Neural progenitor cell (in vitro differentiated cells): ENCODE measurements at regions not wholly inside any gene's neighbourhood (a gene's known extent, or its start where the extent isn't known, plus 50 kb on each side); places are given as distances from the start of the nearest gene placed in this dataset.
"Not testable (repeated sequence)": the region's sequence is repeated elsewhere in the genome, so short reads cannot be mapped to it uniquely, and the experiment has no call there.

ENCODE experiments used
- DNase-seq: peaks from one replicate; pipeline ENCODE4 v3.0.0-alpha.2; 2016; ENCODE audit warnings: low spot score
- H2AFZ ChIP-seq: fragments of 200-600 bp; sonication (generic); replicated peaks from 2 replicates; pipeline ENCODE4 v1.6.1; 2016; ENCODE audit warnings: antibody characterized with exemption
- H3F3A ChIP-seq: fragments of 200-600 bp; sonication (generic); 2 replicates; pipeline ENCODE4 v1.6.1; 2016; ENCODE audit warnings: antibody characterized with exemption, low read depth
- H3K27ac ChIP-seq: fragments of 200-600 bp; sonication (generic); 2 replicates; pipeline ENCODE4 v1.5.1; 2016; ENCODE audit warnings: mild to moderate bottlenecking
- H3K27me3 ChIP-seq: fragments of 200-600 bp; sonication (generic); 2 replicates; pipeline ENCODE4 v1.6.1; 2016; ENCODE audit warnings: mild to moderate bottlenecking, moderate library complexity
- H3K36me3 ChIP-seq: fragments of 200-600 bp; sonication (generic); 2 replicates; pipeline ENCODE4 v1.5.1; 2016
- H3K4me1 ChIP-seq: fragments of 200-600 bp; sonication (generic); 2 replicates; pipeline ENCODE4 v1.6.1; 2016; ENCODE audit warnings: mixed run types
- H3K4me2 ChIP-seq: fragments of 200-600 bp; sonication (generic); 2 replicates; pipeline ENCODE4 v1.6.1; 2016
- H3K4me3 ChIP-seq: fragments of 200-600 bp; sonication (generic); 2 replicates; pipeline ENCODE4 v1.5.1; 2016
- H3K79me2 ChIP-seq: fragments of 200-600 bp; sonication (generic); 2 replicates; pipeline ENCODE4 v1.6.1; 2016; ENCODE audit warnings: low read depth
- H3K9ac ChIP-seq: fragments of 200-600 bp; sonication (generic); 2 replicates; pipeline ENCODE4 v1.6.1; 2016
- H3K9me3 ChIP-seq: fragments of 200-600 bp; sonication (generic); 2 replicates; pipeline ENCODE4 v1.5.1; 2016; ENCODE audit warnings: low read depth
- H4K20me1 ChIP-seq: fragments of 200-600 bp; sonication (generic); 2 replicates; pipeline ENCODE4 v1.6.1; 2016; ENCODE audit warnings: low read depth
- H3K27ac Mint-ChIP-seq: 3 replicates; pipeline ENCODE4 v1.8.0; 2021; ENCODE audit warnings: mixed read lengths
- H3K27me3 Mint-ChIP-seq: 2 replicates; pipeline ENCODE4 v1.8.0; 2022; ENCODE audit warnings: low read depth, mild to moderate bottlenecking, inconsistent platforms, moderate library complexity, mixed read lengths; ENCODE audit not compliant: insufficient read depth
- H3K36me3 Mint-ChIP-seq: 3 replicates; pipeline ENCODE4 v1.8.0; 2021; ENCODE audit warnings: mixed read lengths
- H3K4me1 Mint-ChIP-seq: 3 replicates; pipeline ENCODE4 v1.8.0; 2021; ENCODE audit warnings: mixed read lengths
- H3K4me3 Mint-ChIP-seq: 3 replicates; pipeline ENCODE4 v1.8.0; 2021; ENCODE audit warnings: mild to moderate bottlenecking, moderate library complexity, mixed read lengths
- H3K9me3 Mint-ChIP-seq: 3 replicates; pipeline ENCODE4 v1.8.0; 2020; ENCODE audit warnings: mixed read lengths
- EZH2 ChIP-seq: fragments of 200-600 bp; sonication (generic); IDR thresholded peaks from 2 replicates; pipeline ENCODE4 v1.6.1; 2017; ENCODE audit warnings: antibody characterized with exemption, mild to moderate bottlenecking, moderate library complexity
- EZH2phosphoT487 ChIP-seq: fragments of 200-600 bp; sonication (generic); IDR thresholded peaks from 2 replicates; pipeline ENCODE4 v1.6.1; 2017; ENCODE audit warnings: antibody characterized with exemption
- TF ChIP-seq, protein P1 (sequence below): fragments of 200-600 bp; sonication (generic); IDR thresholded peaks from 2 replicates; pipeline ENCODE4 v1.5.1; 2017; ENCODE audit warnings: antibody characterized with exemption, mild to moderate bottlenecking

DNA sequence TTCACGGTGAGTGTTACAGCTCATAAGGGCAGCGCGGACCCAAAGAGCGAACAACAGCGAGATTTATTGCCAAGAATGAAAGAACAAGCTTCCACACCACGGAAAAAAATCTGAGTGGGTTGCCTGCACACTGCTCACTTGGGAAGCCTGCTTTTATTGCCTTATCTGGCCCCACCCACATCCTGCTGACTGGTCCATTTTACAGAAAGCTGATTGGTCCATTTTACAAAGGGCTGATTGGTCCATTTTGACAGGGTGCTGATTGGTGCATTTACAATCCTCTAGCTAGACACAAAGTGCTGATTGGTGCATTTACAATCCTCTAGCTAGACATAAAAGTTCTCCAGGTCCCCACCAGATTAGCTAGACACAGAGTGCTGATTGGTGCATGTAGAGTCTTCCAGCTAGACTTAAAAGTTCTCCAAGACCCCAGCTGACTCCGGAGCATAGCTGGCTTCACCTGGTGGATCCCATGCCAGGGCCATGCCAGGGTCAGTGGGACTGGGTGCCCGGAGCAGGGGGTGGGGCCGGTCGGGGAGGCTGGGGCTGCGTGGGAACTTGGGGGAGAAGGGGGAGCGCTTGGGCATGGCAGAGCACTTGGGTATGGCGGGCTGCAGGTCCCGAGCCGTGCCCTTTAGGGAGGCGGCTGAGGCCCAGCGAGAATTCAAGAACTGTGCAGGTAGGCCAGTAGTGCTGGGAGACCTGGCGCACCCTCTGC lies 75.4 kb upstream of the ATP1A1 start:
- no peaks in the 10 kb centered on the region for H3K36me3 Mint-ChIP-seq
- no peak overlapping the region for H3K4me3 ChIP-seq
- H3K4me1 ChIP-seq: no peaks in the 10 kb centered on the region
- no peaks in the 10 kb centered on the region for H3K36me3 ChIP-seq
- no peaks in the 10 kb centered on the region for H3K27me3 Mint-ChIP-seq
- no peaks in the 10 kb centered on the region for H3K4me1 Mint-ChIP-seq
- peaks cover 9% of the 10 kb centered on the region for H3K9me3 Mint-ChIP-seq
- H3K27ac ChIP-seq: no peak overlapping the region
- no peak for DNase-seq
- no peak overlapping the region for H2AFZ ChIP-seq
- no peaks in the 10 kb centered on the region for H3F3A ChIP-seq
- no peaks in the 10 kb centered on the region for H4K20me1 ChIP-seq
- no peaks in the 10 kb centered on the region for H3K79me2 ChIP-seq
- TF ChIP-seq EZH2: no peak
- TF ChIP-seq, protein P1, sequence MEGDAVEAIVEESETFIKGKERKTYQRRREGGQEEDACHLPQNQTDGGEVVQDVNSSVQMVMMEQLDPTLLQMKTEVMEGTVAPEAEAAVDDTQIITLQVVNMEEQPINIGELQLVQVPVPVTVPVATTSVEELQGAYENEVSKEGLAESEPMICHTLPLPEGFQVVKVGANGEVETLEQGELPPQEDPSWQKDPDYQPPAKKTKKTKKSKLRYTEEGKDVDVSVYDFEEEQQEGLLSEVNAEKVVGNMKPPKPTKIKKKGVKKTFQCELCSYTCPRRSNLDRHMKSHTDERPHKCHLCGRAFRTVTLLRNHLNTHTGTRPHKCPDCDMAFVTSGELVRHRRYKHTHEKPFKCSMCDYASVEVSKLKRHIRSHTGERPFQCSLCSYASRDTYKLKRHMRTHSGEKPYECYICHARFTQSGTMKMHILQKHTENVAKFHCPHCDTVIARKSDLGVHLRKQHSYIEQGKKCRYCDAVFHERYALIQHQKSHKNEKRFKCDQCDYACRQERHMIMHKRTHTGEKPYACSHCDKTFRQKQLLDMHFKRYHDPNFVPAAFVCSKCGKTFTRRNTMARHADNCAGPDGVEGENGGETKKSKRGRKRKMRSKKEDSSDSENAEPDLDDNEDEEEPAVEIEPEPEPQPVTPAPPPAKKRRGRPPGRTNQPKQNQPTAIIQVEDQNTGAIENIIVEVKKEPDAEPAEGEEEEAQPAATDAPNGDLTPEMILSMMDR: no peak
- TF ChIP-seq EZH2phosphoT487: no peak
- H3K4me2 ChIP-seq: no peak overlapping the region
- no peaks in the 10 kb centered on the region for H3K27me3 ChIP-seq
- H3K4me3 Mint-ChIP-seq: no peak overlapping the region
- no peaks in the 10 kb centered on the region for H3K9me3 ChIP-seq
- H3K27ac Mint-ChIP-seq: no peak overlapping the region
- no peak overlapping the region for H3K9ac ChIP-seq

DNA sequence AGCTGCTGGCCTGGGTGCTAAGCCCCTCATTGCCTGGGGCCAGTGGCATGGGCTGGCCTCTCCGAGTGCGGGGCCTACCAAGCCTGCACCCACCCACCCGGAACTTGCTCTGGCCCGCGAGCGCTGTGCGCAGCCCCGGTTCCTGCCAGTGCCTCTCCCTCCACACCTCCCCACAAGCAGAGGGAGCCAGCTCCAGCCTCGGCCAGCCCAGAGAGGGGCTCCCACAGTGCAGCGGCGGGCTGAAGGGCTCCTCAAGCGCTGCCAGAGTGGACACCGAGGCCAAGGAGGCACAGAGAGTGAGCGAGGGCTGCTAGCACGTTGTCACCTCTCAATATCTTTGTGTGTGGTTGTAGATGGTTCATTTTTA lies 74.8 kb upstream of the ATP1A1 start:
- not testable (repeated sequence) for H3K4me3 ChIP-seq, H3K4me1 Mint-ChIP-seq, H3K27ac Mint-ChIP-seq, DNase-seq, H3K36me3 Mint-ChIP-seq, H3K36me3 ChIP-seq, H3K27ac ChIP-seq, H3K4me3 Mint-ChIP-seq, H2AFZ ChIP-seq, H3K79me2 ChIP-seq, H3K4me2 ChIP-seq, H3K27me3 ChIP-seq, H3K27me3 Mint-ChIP-seq, H3K9me3 Mint-ChIP-seq, H3K9me3 ChIP-seq, H4K20me1 ChIP-seq, H3K4me1 ChIP-seq, H3K9ac ChIP-seq, H3F3A ChIP-seq

DNA sequence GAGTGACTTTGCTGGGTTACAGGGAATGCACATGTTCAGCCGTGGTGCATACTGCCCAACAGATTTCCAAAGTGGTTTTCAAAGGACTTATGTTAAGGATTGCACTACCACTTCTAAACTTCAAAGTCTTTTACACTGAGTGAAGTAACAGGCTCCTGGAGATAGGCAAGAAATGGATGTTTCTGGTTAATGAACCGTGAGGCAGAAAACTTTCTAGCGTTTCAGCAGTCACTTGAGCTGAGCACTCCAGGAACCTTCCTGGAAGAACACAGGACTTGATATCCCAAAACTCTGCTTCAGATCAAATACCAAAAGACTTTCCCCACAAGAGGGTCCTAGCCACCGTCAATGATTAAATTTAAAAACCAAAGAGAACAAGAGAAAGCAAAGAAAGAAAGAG lies 74.3 kb upstream of the ATP1A1 start:
- no peaks in the 10 kb centered on the region for H3K36me3 ChIP-seq
- Mint-ChIP-seq H3K4me1 (no peaks in the 10 kb centered on the region), H3K9me3 (peaks cover 9% of the 10 kb centered on the region), H3K27me3 (no peaks in the 10 kb centered on the region), H3K36me3 (no peaks in the 10 kb centered on the region), H3K27ac (no peak overlapping the region), H3K4me3 (no peak overlapping the region)
- no peaks in the 10 kb centered on the region for H3K27me3 ChIP-seq
- no peaks in the 10 kb centered on the region for H3F3A ChIP-seq
- no peaks in the 10 kb centered on the region for H3K79me2 ChIP-seq
- TF ChIP-seq, protein P1: no peak
- TF ChIP-seq EZH2phosphoT487 (no peak), EZH2 (no peak)
- no peak overlapping the region for H3K4me3 ChIP-seq
- H3K4me2 ChIP-seq: no peak overlapping the region
- no peaks in the 10 kb centered on the region for H3K4me1 ChIP-seq
- no peaks in the 10 kb centered on the region for H3K9me3 ChIP-seq
- no peak for DNase-seq
- no peak overlapping the region for H3K9ac ChIP-seq
- H4K20me1 ChIP-seq: no peaks in the 10 kb centered on the region
- H3K27ac ChIP-seq: no peak overlapping the region
- H2AFZ ChIP-seq: no peak overlapping the region

DNA sequence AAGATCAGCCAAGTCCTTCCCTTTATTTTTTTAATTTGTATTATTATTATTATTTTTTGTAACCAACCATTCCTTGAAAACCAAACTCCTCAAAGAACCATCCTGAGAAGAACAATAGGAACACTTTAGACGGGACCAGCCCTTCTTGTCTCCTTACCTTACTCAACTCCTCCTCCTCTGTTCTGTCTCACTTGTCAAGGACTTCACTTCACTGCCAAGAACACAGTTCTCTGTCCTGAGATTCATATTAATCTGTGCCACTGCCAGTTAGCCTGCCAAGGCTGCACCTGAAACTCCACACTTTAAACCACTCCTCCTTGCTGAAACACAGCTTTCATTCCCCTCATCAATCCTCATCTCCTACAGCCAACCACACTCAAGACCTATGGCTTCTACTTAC lies 73.8 kb upstream of the ATP1A1 start:
- H4K20me1 ChIP-seq: no peaks in the 10 kb centered on the region
- no peaks in the 10 kb centered on the region for H3F3A ChIP-seq
- Mint-ChIP-seq H3K4me3 (no peak overlapping the region), H3K27me3 (no peaks in the 10 kb centered on the region), H3K9me3 (peaks cover 9% of the 10 kb centered on the region), H3K27ac (no peak overlapping the region), H3K36me3 (no peaks in the 10 kb centered on the region), H3K4me1 (no peaks in the 10 kb centered on the region)
- H3K9me3 ChIP-seq: no peaks in the 10 kb centered on the region
- H3K36me3 ChIP-seq: no peaks in the 10 kb centered on the region
- no peak overlapping the region for H3K27ac ChIP-seq
- no peaks in the 10 kb centered on the region for H3K27me3 ChIP-seq
- TF ChIP-seq, protein P1: no peak
- TF ChIP-seq EZH2phosphoT487 (no peak), EZH2 (no peak)
- H3K79me2 ChIP-seq: no peaks in the 10 kb centered on the region
- DNase-seq: no peak
- no peak overlapping the region for H3K4me3 ChIP-seq
- H3K4me2 ChIP-seq: no peak overlapping the region
- no peaks in the 10 kb centered on the region for H3K4me1 ChIP-seq
- no peak overlapping the region for H2AFZ ChIP-seq
- H3K9ac ChIP-seq: no peak overlapping the region
